ENCODE measurements at regions not wholly inside any gene's neighbourhood (a gene's known extent, or its start where the extent isn't known, plus 50 kb on each side); places are given as distances from the start of the nearest gene placed in this dataset.

GRCh38 chr7:53917637-53918036 is 624.5 kb upstream of the VSTM2A start:
- ChIA-PET CTCF (no interaction called here), POLR2A (no interaction called here)
- no peak overlapping the region for H3K4me3 ChIP-seq (ENCODE audit: low read depth, low read length)
- DNase-seq (ENCODE audit: low read depth, low spot score), result no peak
- TF ChIP-seq CTCF (IDR thresholded peaks at IDR 0.05; ENCODE audit: insufficient read depth, low read length, missing control alignments), result no peak

- POLR2A ChIA-PET, result no interaction called here
- DNase-seq (ENCODE audit: low read depth, low spot score), result no peak
Observed at GRCh38 chr7:53920011-53920410, 622.2 kb upstream of the VSTM2A start.

GRCh38 chr7:53940483-53940882 is 601.7 kb upstream of the VSTM2A start:
- TF ChIP-seq CTCF (IDR thresholded peaks at IDR 0.05; ENCODE audit: insufficient read depth, low read length, missing control alignments), result no peak
- ChIA-PET CTCF (no interaction called here), POLR2A (no interaction called here)
- no peak for DNase-seq (ENCODE audit: low read depth, low spot score)
- no peak overlapping the region for H3K4me3 ChIP-seq (ENCODE audit: low read depth, low read length)

More at GRCh38 chr7:53920011-53920410, 622.2 kb upstream of the VSTM2A start:
- no peak for TF ChIP-seq CTCF (IDR thresholded peaks at IDR 0.05; ENCODE audit: insufficient read depth, low read length, missing control alignments)
- no peak overlapping the region for H3K4me3 ChIP-seq (ENCODE audit: low read depth, low read length)
- CTCF ChIA-PET, result no interaction called here

- no peak overlapping the region for H3K4me3 ChIP-seq (ENCODE audit: low read depth, low read length)
- CTCF ChIA-PET, result no interaction called here
- POLR2A ChIA-PET, result no interaction called here
- no peak for DNase-seq (ENCODE audit: low read depth, low spot score)
- no peak for TF ChIP-seq CTCF (IDR thresholded peaks at IDR 0.05; ENCODE audit: insufficient read depth, low read length, missing control alignments)
Observed at GRCh38 chr7:53947732-53948131, 594.4 kb upstream of the VSTM2A start.

GRCh38 chr7:53965716-53966115 is 576.5 kb upstream of the VSTM2A start:
- no peak for DNase-seq (ENCODE audit: low read depth, low spot score)
- ChIA-PET CTCF (no interaction called here), POLR2A (no interaction called here)
- no peak for TF ChIP-seq CTCF (IDR thresholded peaks at IDR 0.05; ENCODE audit: insufficient read depth, low read length, missing control alignments)
- no peak overlapping the region for H3K4me3 ChIP-seq (ENCODE audit: low read depth, low read length)

- CTCF ChIA-PET, result no interaction called here
- H3K4me3 ChIP-seq (ENCODE audit: low read depth, low read length), result no peak overlapping the region
- POLR2A ChIA-PET, result no interaction called here
- no peak for DNase-seq (ENCODE audit: low read depth, low spot score)
- no peak for TF ChIP-seq CTCF (IDR thresholded peaks at IDR 0.05; ENCODE audit: insufficient read depth, low read length, missing control alignments)
Observed at GRCh38 chr7:53983480-53983879, 558.7 kb upstream of the VSTM2A start.

Measured in AG04449 (cell line).